ENCODE measurements at regions not wholly inside any gene's neighbourhood (a gene's known extent, or its start where the extent isn't known, plus 50 kb on each side); places are given as distances from the start of the nearest gene placed in this dataset.

GRCh38 chr6:167235005-167235404, 56.1 kb upstream of the UNC93A start:
- Histone ChIP-seq H3K9me3 (ENCODE audit: control insufficient read depth in 1 of 2, insufficient read depth in 1 of 2, low read length in 2 of 2) (peaks cover 0 to 12% of the 10 kb centered on the region in 2 experiments), H3K27ac (ENCODE audit: low read depth in 1 of 2, low read length in 2 of 2) (no peak overlapping the region), H3K27me3 (ENCODE audit: control insufficient read depth in 1 of 2, insufficient read depth in 2 of 2, low read length in 2 of 2) (peaks cover 0 to 14% of the 10 kb centered on the region in 2 experiments), H3K4me3 (ENCODE audit: low read length) (no peak overlapping the region), H3K36me3 (ENCODE audit: insufficient read depth, low read length) (no peaks in the 10 kb centered on the region), H3K4me1 (ENCODE audit: insufficient read depth, low read length) (no peaks in the 10 kb centered on the region)
- no peaks in the 10 kb centered on the region for H3K36me3 Mint-ChIP-seq (ENCODE audit: low read depth)
- TF ChIP-seq CTCF (IDR thresholded peaks at IDR 0.05): no peak
- no peak overlapping the region for H3K27ac Mint-ChIP-seq
- H3K4me3 Mint-ChIP-seq: no peak overlapping the region
- ATAC-seq (ENCODE audit: poor library complexity): no peak
- H3K4me1 Mint-ChIP-seq (ENCODE audit: low read depth): peaks cover 4% of the 10 kb centered on the region
- no peak for DNase-seq
- intact Hi-C loops (cut with DNase I, micrococcal nuclease): no loop called here
- ChIA-PET CTCF (no interaction called here), POLR2A (no interaction called here)
- no peaks in the 10 kb centered on the region for H3K9me3 Mint-ChIP-seq
- H3K27me3 Mint-ChIP-seq: peaks cover 49% of the 10 kb centered on the region

GRCh38 chr6:167235421-167236238, 55.5 kb upstream of the UNC93A start:
- Mint-ChIP-seq H3K27ac (no peak overlapping the region), H3K9me3 (no peaks in the 10 kb centered on the region), H3K4me1 (ENCODE audit: low read depth) (peaks cover 4% of the 10 kb centered on the region), H3K4me3 (no peak overlapping the region), H3K27me3 (peaks cover 43% of the 10 kb centered on the region), H3K36me3 (ENCODE audit: low read depth) (no peaks in the 10 kb centered on the region)
- peaks cover 0 to 14% of the 10 kb centered on the region in 2 experiments for H3K27me3 ChIP-seq (ENCODE audit: control insufficient read depth in 1 of 2, insufficient read depth in 2 of 2, low read length in 2 of 2)
- no peaks in the 10 kb centered on the region for H3K36me3 ChIP-seq (ENCODE audit: insufficient read depth, low read length)
- H3K4me1 ChIP-seq (ENCODE audit: insufficient read depth, low read length): no peaks in the 10 kb centered on the region
- ATAC-seq (ENCODE audit: poor library complexity) (no peak), DNase-seq (no peak)
- H3K27ac ChIP-seq (ENCODE audit: low read depth in 1 of 2, low read length in 2 of 2): no peak overlapping the region
- TF ChIP-seq CTCF (IDR thresholded peaks at IDR 0.05): no peak
- H3K9me3 ChIP-seq (ENCODE audit: control insufficient read depth in 1 of 2, insufficient read depth in 1 of 2, low read length in 2 of 2): peaks cover 0 to 12% of the 10 kb centered on the region in 2 experiments
- ChIA-PET POLR2A (no interaction called here), CTCF (no interaction called here)
- no peak overlapping the region for H3K4me3 ChIP-seq (ENCODE audit: low read length)
- intact Hi-C loops (cut with DNase I, micrococcal nuclease): no loop called here

GRCh38 chr6:167236239-167236571, 54.9 kb upstream of the UNC93A start:
- CTCF ChIA-PET: no interaction called here

More at GRCh38 chr6:167236239-167236571, 54.9 kb upstream of the UNC93A start:
- DNase-seq (no peak), ATAC-seq (ENCODE audit: poor library complexity) (no peak)
- intact Hi-C loops (cut with DNase I, micrococcal nuclease): no loop called here
- Mint-ChIP-seq H3K27me3 (peaks cover 37% of the 10 kb centered on the region), H3K27ac (no peak overlapping the region), H3K4me1 (ENCODE audit: low read depth) (peaks cover 4% of the 10 kb centered on the region), H3K36me3 (ENCODE audit: low read depth) (no peaks in the 10 kb centered on the region), H3K4me3 (no peak overlapping the region), H3K9me3 (no peaks in the 10 kb centered on the region)
- Histone ChIP-seq H3K9me3 (ENCODE audit: control insufficient read depth in 1 of 2, insufficient read depth in 1 of 2, low read length in 2 of 2) (peaks cover 0 to 12% of the 10 kb centered on the region in 2 experiments), H3K27ac (ENCODE audit: low read depth in 1 of 2, low read length in 2 of 2) (no peak overlapping the region), H3K4me3 (ENCODE audit: low read length) (no peak overlapping the region), H3K36me3 (ENCODE audit: insufficient read depth, low read length) (no peaks in the 10 kb centered on the region), H3K4me1 (ENCODE audit: insufficient read depth, low read length) (no peaks in the 10 kb centered on the region), H3K27me3 (ENCODE audit: control insufficient read depth in 1 of 2, insufficient read depth in 2 of 2, low read length in 2 of 2) (peaks cover 0 to 14% of the 10 kb centered on the region in 2 experiments)
- no peak for TF ChIP-seq CTCF (IDR thresholded peaks at IDR 0.05)
- POLR2A ChIA-PET: no interaction called here

All from CD4-positive, alpha-beta T cell (primary cell).